ENCODE measurements at regions not wholly inside any gene's neighbourhood (a gene's known extent, or its start where the extent isn't known, plus 50 kb on each side); places are given as distances from the start of the nearest gene placed in this dataset.

DNA sequence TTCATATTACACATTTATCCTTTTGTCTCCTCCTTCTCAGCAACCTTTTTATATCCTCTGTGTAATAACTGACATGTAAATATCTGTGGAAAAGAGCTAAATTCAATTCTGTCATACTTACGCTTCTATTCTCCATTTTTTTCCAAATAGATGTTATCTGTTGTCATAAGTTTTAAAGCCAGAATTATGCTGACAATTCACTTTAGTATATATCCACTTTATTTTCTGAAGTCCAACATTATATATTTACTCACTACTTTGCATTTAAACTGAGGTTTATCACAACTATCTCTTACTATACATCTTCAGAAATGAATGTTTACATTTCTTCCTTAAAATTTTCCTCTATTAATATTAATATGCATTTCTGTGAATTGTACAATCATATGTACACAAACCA lies 247.9 kb upstream of the PCDH10 start (continued):
- TF ChIP-seq CTCF (IDR thresholded peaks at IDR 0.05 in 2 of 3, conservative IDR thresholded peaks at IDR 0.05 in 1 of 3; ENCODE audit: borderline replicate concordance in 1 of 3, insufficient read depth in 1 of 3, low read depth in 2 of 3, low read length in 2 of 3) (no peak), CBX3 (IDR thresholded peaks at IDR 0.05; ENCODE audit: low read depth) (no peak), ELF1 (IDR thresholded peaks at IDR 0.05; ENCODE audit: borderline replicate concordance, low read depth) (no peak), ZFX (IDR thresholded peaks at IDR 0.05) (no peak)

DNA sequence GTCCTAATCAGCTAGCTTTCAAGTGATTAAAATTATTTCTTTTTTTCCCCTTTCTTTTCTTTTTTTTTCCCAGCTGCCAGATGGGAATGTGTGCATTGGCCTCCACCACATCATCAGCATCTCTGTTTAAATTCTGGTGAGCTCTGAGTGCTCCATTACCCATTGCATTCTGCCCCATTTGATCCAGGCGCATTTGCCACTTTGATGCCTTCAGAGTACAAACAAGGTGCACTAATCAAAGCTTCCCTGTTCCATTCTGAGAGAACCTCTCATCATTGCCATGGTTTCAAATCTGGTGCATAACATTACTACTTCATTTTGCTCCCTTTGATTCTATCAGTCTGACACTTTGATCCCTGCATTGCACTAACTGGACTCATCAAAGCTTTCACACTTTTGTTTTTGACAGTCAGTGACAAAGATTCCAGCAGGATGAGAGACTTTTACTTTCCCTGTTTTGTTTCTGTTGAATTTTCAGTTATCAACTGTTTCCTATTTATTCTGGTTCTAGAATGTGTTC lies 238.8 kb upstream of the PCDH10 start:
- no peak overlapping the region for H3K27ac ChIP-seq (ENCODE audit: low read depth, low read length)
- intact Hi-C loops (cut with micrococcal nuclease) = no loop called here
- no peaks in the 10 kb centered on the region for H3K36me3 ChIP-seq (ENCODE audit: control insufficient read depth in 1 of 2, insufficient read depth in 2 of 2, low read length in 2 of 2)
- no peak overlapping the region for H3K9ac ChIP-seq (ENCODE audit: low read length)
- no peaks in the 10 kb centered on the region for H3K9me2 ChIP-seq (ENCODE audit: insufficient read depth)
- no peaks in the 10 kb centered on the region for H3K9me3 ChIP-seq (ENCODE audit: control insufficient read depth in 1 of 2, insufficient read depth in 1 of 2, low read depth in 1 of 2, low read length in 2 of 2)
- POLR2A ChIA-PET = no interaction called here
- RAD21 ChIA-PET (ENCODE audit: low non-redundant PET in 1 of 2, low total read pairs in 2 of 2, uncharacterized antibody in 2 of 2, unreplicated experiment in 2 of 2) = no interaction called here
- H3K79me2 ChIP-seq (ENCODE audit: insufficient read depth, low read length) = no peaks in the 10 kb centered on the region
- no peak overlapping the region for H3K4me2 ChIP-seq (ENCODE audit: low read length)
- TF ChIP-seq RAD21 (IDR thresholded peaks at IDR 0.05; ENCODE audit: low read depth) = no peak
- TF ChIP-seq CTCF (IDR thresholded peaks at IDR 0.05 in 2 of 3, conservative IDR thresholded peaks at IDR 0.05 in 1 of 3; ENCODE audit: borderline replicate concordance in 1 of 3, insufficient read depth in 1 of 3, low read depth in 2 of 3, low read length in 2 of 3) = no peak
- TF ChIP-seq JUND (IDR thresholded peaks at IDR 0.05) = no peak
- no peak for TF ChIP-seq EGR1 (IDR thresholded peaks at IDR 0.05; ENCODE audit: low read depth)
- TF ChIP-seq ZNF274 (IDR thresholded peaks at IDR 0.05; ENCODE audit: low read depth, low read length) = no peak
- TF ChIP-seq POLR2AphosphoS5 (IDR thresholded peaks at IDR 0.05; ENCODE audit: low read depth, low read length) = no peak
- TF ChIP-seq, protein P1, sequence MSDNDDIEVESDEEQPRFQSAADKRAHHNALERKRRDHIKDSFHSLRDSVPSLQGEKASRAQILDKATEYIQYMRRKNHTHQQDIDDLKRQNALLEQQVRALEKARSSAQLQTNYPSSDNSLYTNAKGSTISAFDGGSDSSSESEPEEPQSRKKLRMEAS (IDR thresholded peaks at IDR 0.05) = no peak
- TF ChIP-seq YY1 (IDR thresholded peaks at IDR 0.05; ENCODE audit: extremely low read depth, insufficient replicate concordance, low read depth, low read length) = no peak
- TF ChIP-seq REST (IDR thresholded peaks at IDR 0.05; ENCODE audit: low read depth) = no peak
- TF ChIP-seq, protein P2, sequence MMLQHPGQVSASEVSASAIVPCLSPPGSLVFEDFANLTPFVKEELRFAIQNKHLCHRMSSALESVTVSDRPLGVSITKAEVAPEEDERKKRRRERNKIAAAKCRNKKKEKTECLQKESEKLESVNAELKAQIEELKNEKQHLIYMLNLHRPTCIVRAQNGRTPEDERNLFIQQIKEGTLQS (IDR thresholded peaks at IDR 0.05) = no peak
- no peak for TF ChIP-seq ELF1 (IDR thresholded peaks at IDR 0.05; ENCODE audit: borderline replicate concordance, low read depth)
- no peak for TF ChIP-seq TCF7L2 (IDR thresholded peaks at IDR 0.05; ENCODE audit: borderline replicate concordance, extremely low read depth, insufficient read depth, insufficient read length)
- TF ChIP-seq SP1 (IDR thresholded peaks at IDR 0.05; ENCODE audit: low read depth) = no peak
- TF ChIP-seq EZH2phosphoT487 (IDR thresholded peaks at IDR 0.05; ENCODE audit: borderline replicate concordance) = no peak
- no TSS peak for BruUV-seq (replicated peaks)
- DNase-seq (ENCODE audit: low read depth, low spot score) (no peak), ATAC-seq (no peak)
- H2AFZ ChIP-seq (ENCODE audit: low read depth, low read length, poor library complexity, severe bottlenecking) = no peak overlapping the region
- CTCF ChIA-PET = no interaction called here
- no peaks in the 10 kb centered on the region for H3K27me3 ChIP-seq (ENCODE audit: insufficient read depth, low read length)
- H4K20me1 ChIP-seq (ENCODE audit: insufficient read depth) = no peaks in the 10 kb centered on the region
- no peak overlapping the region for H3K4me3 ChIP-seq (replicated peaks in 1 of 2; ENCODE audit: low read depth in 1 of 2, low read length in 2 of 2)
- H3K4me1 ChIP-seq (ENCODE audit: control insufficient read depth in 1 of 2, insufficient read depth in 2 of 2, low read length in 2 of 2) = no peaks in the 10 kb centered on the region
